GM23248 (cell line): ENCODE measurements at regions not wholly inside any gene's neighbourhood (a gene's known extent, or its start where the extent isn't known, plus 50 kb on each side); places are given as distances from the start of the nearest gene placed in this dataset.

Experiments
- DNase-seq: peaks from one replicate; pipeline ENCODE4 v3.0.0-alpha.2; 2015
- H2AFZ ChIP-seq: fragments of 200-600 bp; sonication (generic); 2 replicates; pipeline ENCODE4 v1.6.1; 2016; ENCODE audit warnings: antibody characterized with exemption
- H3F3A ChIP-seq: fragments of 200-600 bp; sonication (generic); 2 replicates; pipeline ENCODE4 v1.6.1; 2016; ENCODE audit warnings: mild to moderate bottlenecking, antibody characterized with exemption, mixed run types; ENCODE audit not compliant: insufficient read depth
- H3K27ac ChIP-seq: fragments of 200-600 bp; sonication (generic); 2 replicates; pipeline ENCODE4 v1.5.1; 2016; ENCODE audit warnings: mild to moderate bottlenecking
- H3K27me3 ChIP-seq: fragments of 200-600 bp; sonication (generic); replicated peaks from 2 replicates; pipeline ENCODE4 v1.6.1; 2016; ENCODE audit warnings: mild to moderate bottlenecking; ENCODE audit not compliant: insufficient read depth
- H3K36me3 ChIP-seq: fragments of 200-600 bp; sonication (generic); 2 replicates; pipeline ENCODE4 v1.6.1; 2016; ENCODE audit warnings: low read depth, mild to moderate bottlenecking
- H3K4me1 ChIP-seq: fragments of 200-600 bp; sonication (generic); 2 replicates; pipeline ENCODE4 v1.6.1; 2016; ENCODE audit warnings: mild to moderate bottlenecking; ENCODE audit not compliant: insufficient read depth
- H3K4me2 ChIP-seq: fragments of 200-600 bp; sonication (generic); one replicate; pipeline ENCODE4 v1.6.1; 2016; ENCODE audit warnings: mild to moderate bottlenecking; ENCODE audit not compliant: unreplicated experiment
- H3K4me3 ChIP-seq: fragments of 200-600 bp; sonication (generic); 2 replicates; pipeline ENCODE4 v1.5.1; 2016; ENCODE audit warnings: mild to moderate bottlenecking
- H3K79me2 ChIP-seq: fragments of 200-600 bp; sonication (generic); 2 replicates; pipeline ENCODE4 v1.6.1; 2016; ENCODE audit warnings: mild to moderate bottlenecking; ENCODE audit not compliant: insufficient read depth
- H3K9ac ChIP-seq: fragments of 200-600 bp; sonication (generic); 2 replicates; pipeline ENCODE4 v1.6.1; 2016; ENCODE audit warnings: mild to moderate bottlenecking
- H3K9me2 ChIP-seq: fragments of 200-600 bp; sonication (generic); 2 replicates; pipeline ENCODE4 v1.6.1; 2016; ENCODE audit warnings: mixed run types, mild to moderate bottlenecking, moderate library complexity; ENCODE audit not compliant: insufficient read depth
- H3K9me3 ChIP-seq: fragments of 200-600 bp; sonication (generic); one replicate; pipeline ENCODE4 v1.6.1; 2017; ENCODE audit warnings: low read depth
- H4K20me1 ChIP-seq: fragments of 200-600 bp; sonication (generic); 2 replicates; pipeline ENCODE4 v1.6.0; 2016; ENCODE audit not compliant: insufficient read depth
- EZH2 ChIP-seq: fragments of 200-600 bp; sonication (generic); IDR thresholded peaks from 2 replicates; pipeline ENCODE4 v1.6.1; 2018; ENCODE audit warnings: antibody characterized with exemption, mild to moderate bottlenecking; ENCODE audit not compliant: insufficient read depth, poor library complexity, severe bottlenecking
- EZH2phosphoT487 ChIP-seq: fragments of 200-600 bp; sonication (generic); IDR thresholded peaks from 2 replicates; pipeline ENCODE4 v1.6.1; 2018; ENCODE audit warnings: antibody characterized with exemption, moderate library complexity, mild to moderate bottlenecking, low read depth; ENCODE audit not compliant: insufficient read depth
- WGBS, 2 experiments: methylation state at CpG; one replicate each; pipeline ENCODE4 v1.1.6; 2015 to 2017; ENCODE audit warnings: low lambda C conversion rate in 2 of 2, low coverage in 1 of 2; ENCODE audit errors: missing lambda C conversion rate in 2 of 2; 5-methylcytosine and 5-hydroxymethylcytosine counted together
- in situ Hi-C: fragments of 300-500 bp; cut with MboI; formaldehyde crosslinking; loops from 2 replicates; pipeline ENCODE4 v1.15.0; 2020

GRCh38 chr15:59906046-59906445, 98.1 kb upstream of the FOXB1 start:
- no peaks in the 10 kb centered on the region for H3K9me3 ChIP-seq
- no peaks in the 10 kb centered on the region for H3K36me3 ChIP-seq
- H3K27me3 ChIP-seq, result peaks cover 7% of the 10 kb centered on the region; the same call in 1 of the 2 replicates
- no peaks in the 10 kb centered on the region for H3F3A ChIP-seq
- no peak overlapping the region for H3K27ac ChIP-seq
- no peak overlapping the region for H3K9ac ChIP-seq
- no peak overlapping the region for H3K4me3 ChIP-seq
- 0% methylated on average over 1 of the region's 1 CpG for WGBS, 2 experiments
- no peaks in the 10 kb centered on the region for H3K79me2 ChIP-seq
- in situ Hi-C loops, result no loop called here
- H4K20me1 ChIP-seq, result no peaks in the 10 kb centered on the region
- no peak for DNase-seq
- TF ChIP-seq EZH2phosphoT487 (no peak), EZH2 (no peak)
- H2AFZ ChIP-seq, result no peak overlapping the region
- H3K9me2 ChIP-seq, result no peaks in the 10 kb centered on the region
- no peak overlapping the region for H3K4me2 ChIP-seq
- H3K4me1 ChIP-seq, result no peaks in the 10 kb centered on the region

DNA sequence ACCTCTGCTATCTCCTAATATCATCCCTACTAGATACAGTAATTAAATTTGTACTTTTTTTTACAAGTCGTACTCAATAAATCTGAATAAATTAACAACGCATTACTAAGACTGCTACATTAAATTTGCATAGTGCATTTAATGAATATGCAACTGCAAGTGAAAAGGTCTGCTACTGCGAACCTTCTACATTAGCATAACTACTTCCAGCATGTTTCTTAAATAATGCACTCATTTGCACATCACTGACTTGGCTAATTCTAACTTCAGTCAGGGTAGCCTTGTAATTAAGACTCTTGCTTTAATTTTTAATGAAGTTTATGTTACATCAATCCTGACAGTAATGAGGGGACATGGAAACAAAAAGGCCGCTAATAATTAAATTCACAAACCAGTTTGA, 98.9 kb upstream of the FOXB1 start:
- peaks cover 7% of the 10 kb centered on the region; the same call in 1 of the 2 replicates for H3K27me3 ChIP-seq
- 21 to 23% methylated on average over 4 of the region's 4 CpGs for WGBS, 2 experiments

GRCh38 chr15:59904450-59905135, 99.5 kb upstream of the FOXB1 start:
- no peaks in the 10 kb centered on the region for H3K9me3 ChIP-seq
- no peak overlapping the region for H3K4me2 ChIP-seq
- no peak overlapping the region for H2AFZ ChIP-seq
- no peaks in the 10 kb centered on the region for H3K36me3 ChIP-seq
- in situ Hi-C loops, result no loop called here
- no peaks in the 10 kb centered on the region for H3K79me2 ChIP-seq
- no peaks in the 10 kb centered on the region for H3K4me1 ChIP-seq
- H3K9ac ChIP-seq, result no peak overlapping the region
- WGBS, 2 experiments, result 13 to 14% methylated on average over 17 of the region's 17 CpGs
- H3K27ac ChIP-seq, result no peak overlapping the region
- no peak overlapping the region for H3K4me3 ChIP-seq
- no peaks in the 10 kb centered on the region for H3F3A ChIP-seq
- peaks cover 7% of the 10 kb centered on the region; the same call in 1 of the 2 replicates for H3K27me3 ChIP-seq
- H3K9me2 ChIP-seq, result no peaks in the 10 kb centered on the region
- no peak for TF ChIP-seq EZH2phosphoT487
- TF ChIP-seq EZH2, result no peak
- H4K20me1 ChIP-seq, result no peaks in the 10 kb centered on the region
- no peak for DNase-seq

More for the DNA sequence above, 98.9 kb upstream of the FOXB1 start:
- no peak overlapping the region for H2AFZ ChIP-seq
- no peaks in the 10 kb centered on the region for H3K9me3 ChIP-seq
- no peaks in the 10 kb centered on the region for H3K36me3 ChIP-seq
- H3K79me2 ChIP-seq, result no peaks in the 10 kb centered on the region
- TF ChIP-seq EZH2 (no peak), EZH2phosphoT487 (no peak)
- no peaks in the 10 kb centered on the region for H3K9me2 ChIP-seq
- H3F3A ChIP-seq, result no peaks in the 10 kb centered on the region
- no peak overlapping the region for H3K27ac ChIP-seq
- no peak for DNase-seq
- no peak overlapping the region for H3K4me2 ChIP-seq
- no peaks in the 10 kb centered on the region for H4K20me1 ChIP-seq
- no peaks in the 10 kb centered on the region for H3K4me1 ChIP-seq
- in situ Hi-C loops, result no loop called here
- no peak overlapping the region for H3K9ac ChIP-seq
- no peak overlapping the region for H3K4me3 ChIP-seq

- WGBS, 2 experiments, result 14 to 17% methylated on average over 5 of the region's 5 CpGs
- Histone ChIP-seq H3K36me3 (no peaks in the 10 kb centered on the region), H3K9ac (no peak overlapping the region), H3K4me2 (no peak overlapping the region), H2AFZ (no peak overlapping the region), H3K27me3 (no peaks in the 10 kb centered on the region), H4K20me1 (no peaks in the 10 kb centered on the region), H3F3A (no peaks in the 10 kb centered on the region), H3K27ac (no peak overlapping the region), H3K79me2 (no peaks in the 10 kb centered on the region), H3K9me2 (no peaks in the 10 kb centered on the region), H3K4me1 (no peaks in the 10 kb centered on the region), H3K4me3 (no peak overlapping the region), H3K9me3 (no peaks in the 10 kb centered on the region)
- in situ Hi-C loops, result no loop called here
- TF ChIP-seq EZH2 (no peak), EZH2phosphoT487 (no peak)
- no peak for DNase-seq
Observed at GRCh38 chr15:59896663-59897074, 107.4 kb upstream of the FOXB1 start.

DNA sequence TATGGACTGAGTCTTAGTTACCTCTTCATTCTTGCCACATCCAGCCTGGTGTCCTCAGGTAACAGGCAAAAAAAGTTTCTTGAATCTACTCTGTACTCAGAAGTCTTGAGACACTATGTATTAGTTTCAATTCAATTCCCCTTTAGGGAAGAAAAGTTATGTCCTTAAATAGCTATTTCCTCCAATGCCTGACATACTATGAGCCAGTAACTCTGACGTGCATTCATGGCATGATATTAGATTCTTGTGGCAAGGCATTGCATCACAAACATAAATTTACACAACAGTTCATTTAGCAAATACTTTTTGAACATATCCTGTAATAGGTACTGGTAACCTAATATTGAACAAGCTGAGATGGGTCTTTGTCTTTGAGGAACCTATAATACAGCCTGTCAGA, 109.3 kb upstream of the FOXB1 start:
- no peaks in the 10 kb centered on the region for H3K9me3 ChIP-seq
- in situ Hi-C loops, result no loop called here
- no peaks in the 10 kb centered on the region for H3K4me1 ChIP-seq
- WGBS, 2 experiments, result 12 to 21% methylated on average over 1 of the region's 1 CpG
- no peak overlapping the region for H3K9ac ChIP-seq
- H2AFZ ChIP-seq, result no peak overlapping the region
- no peaks in the 10 kb centered on the region for H3F3A ChIP-seq
- no peak overlapping the region for H3K4me2 ChIP-seq
- no peak overlapping the region for H3K4me3 ChIP-seq
- H4K20me1 ChIP-seq, result no peaks in the 10 kb centered on the region
- H3K9me2 ChIP-seq, result no peaks in the 10 kb centered on the region
- TF ChIP-seq EZH2 (no peak), EZH2phosphoT487 (no peak)
- no peaks in the 10 kb centered on the region for H3K27me3 ChIP-seq
- DNase-seq, result no peak
- no peaks in the 10 kb centered on the region for H3K36me3 ChIP-seq
- no peak overlapping the region for H3K27ac ChIP-seq
- no peaks in the 10 kb centered on the region for H3K79me2 ChIP-seq
